ENCODE measurements at regions not wholly inside any gene's neighbourhood (a gene's known extent, or its start where the extent isn't known, plus 50 kb on each side); places are given as distances from the start of the nearest gene placed in this dataset.

GRCh38 chr17:12514596-12514995 is 151.1 kb upstream of the MYOCD start:
- TF ChIP-seq POLR2A (IDR thresholded peaks at IDR 0.05; ENCODE audit: low read depth, low read length) (no peak), EZH2 (IDR thresholded peaks at IDR 0.05; ENCODE audit: borderline replicate concordance, control insufficient read depth, low read depth, low read length) (no peak), PAX5 (IDR thresholded peaks at IDR 0.05; ENCODE audit: borderline replicate concordance, low read depth, low read length) (no peak), JUNB (IDR thresholded peaks at IDR 0.05) (no peak), CTCF (IDR thresholded peaks at IDR 0.05 in 2 of 3, conservative IDR thresholded peaks at IDR 0.05 in 1 of 3; ENCODE audit: control insufficient read depth in 2 of 3, extremely low read depth in 1 of 3, insufficient read depth in 1 of 3, low read depth in 3 of 3, low read length in 3 of 3) (no peak)

Data from GM12878 (cell line).